Activated effector memory CD4-positive, alpha-beta T cell treated with anti-CD3 and anti-CD28 coated beads, Interleukin-2, amount 50 U/mL, for 16 hours (primary cell): ENCODE measurements at regions not wholly inside any gene's neighbourhood (a gene's known extent, or its start where the extent isn't known, plus 50 kb on each side); places are given as distances from the start of the nearest gene placed in this dataset.

ENCODE experiments used
- DNase-seq: peaks from one replicate; pipeline ENCODE4 v3.0.0-alpha.2; 2020

- no peak for DNase-seq
Measured at GRCh38 chr22:22397292-22397870, 111.2 kb downstream of the ZNF280B start.

- DNase-seq: no peak
Measured at GRCh38 chr22:22397875-22398524, 110.5 kb downstream of the ZNF280B start.

- no peak for DNase-seq
Measured at GRCh38 chr22:22398530-22399327, 109.8 kb downstream of the ZNF280B start.

- no peak for DNase-seq
Measured at GRCh38 chr22:22400099-22400498, 108.4 kb downstream of the ZNF280B start.

GRCh38 chr22:22400964-22401363 lies 107.6 kb downstream of the ZNF280B start:
- DNase-seq: no peak

GRCh38 chr22:22401381-22401780 lies 107.2 kb downstream of the ZNF280B start:
- DNase-seq: no peak

- DNase-seq: no peak
Measured at GRCh38 chr22:22403306-22403705, 105.2 kb downstream of the ZNF280B start.

GRCh38 chr22:22403771-22404170 lies 104.8 kb downstream of the ZNF280B start:
- DNase-seq: no peak

- no peak for DNase-seq
Measured at GRCh38 chr22:22404598-22405284, 103.8 kb downstream of the ZNF280B start.

GRCh38 chr22:22406445-22407027 lies 102.0 kb downstream of the ZNF280B start:
- DNase-seq: no peak

GRCh38 chr22:22407061-22407460 lies 101.5 kb downstream of the ZNF280B start:
- DNase-seq: no peak

GRCh38 chr22:22408269-22408668 lies 100.3 kb downstream of the ZNF280B start:
- DNase-seq: no peak

- DNase-seq: no peak
Measured at GRCh38 chr22:22408731-22409696, 99.5 kb downstream of the ZNF280B start.

- no peak for DNase-seq
Measured at GRCh38 chr22:22410121-22410520, 98.4 kb downstream of the ZNF280B start.

- DNase-seq: no peak
Measured at GRCh38 chr22:22410677-22411076, 97.9 kb downstream of the ZNF280B start.

- no peak for DNase-seq
Measured at GRCh38 chr22:22414266-22414665, 94.3 kb downstream of the ZNF280B start.

- no peak for DNase-seq
Measured at GRCh38 chr22:22417495-22418162, 90.9 kb downstream of the ZNF280B start.

GRCh38 chr22:22418163-22418549 lies 90.4 kb downstream of the ZNF280B start:
- DNase-seq: no peak

GRCh38 chr22:22418957-22419356 lies 89.6 kb downstream of the ZNF280B start:
- no peak for DNase-seq

- no peak for DNase-seq
Measured at GRCh38 chr22:22420580-22420979, 88.0 kb downstream of the ZNF280B start.

- DNase-seq: no peak
Measured at GRCh38 chr22:22421392-22421791, 87.2 kb downstream of the ZNF280B start.
